HG02938 (cell line): ENCODE measurements at regions not wholly inside any gene's neighbourhood (a gene's known extent, or its start where the extent isn't known, plus 50 kb on each side); places are given as distances from the start of the nearest gene placed in this dataset.

ENCODE experiments used
- ATAC-seq: cut with Tn5 transposase; IDR thresholded peaks from one replicate; pipeline ENCODE4 v1.9.1; 2021; ENCODE audit warnings: mild to moderate bottlenecking, moderate library complexity; ENCODE audit not compliant: unreplicated experiment

DNA sequence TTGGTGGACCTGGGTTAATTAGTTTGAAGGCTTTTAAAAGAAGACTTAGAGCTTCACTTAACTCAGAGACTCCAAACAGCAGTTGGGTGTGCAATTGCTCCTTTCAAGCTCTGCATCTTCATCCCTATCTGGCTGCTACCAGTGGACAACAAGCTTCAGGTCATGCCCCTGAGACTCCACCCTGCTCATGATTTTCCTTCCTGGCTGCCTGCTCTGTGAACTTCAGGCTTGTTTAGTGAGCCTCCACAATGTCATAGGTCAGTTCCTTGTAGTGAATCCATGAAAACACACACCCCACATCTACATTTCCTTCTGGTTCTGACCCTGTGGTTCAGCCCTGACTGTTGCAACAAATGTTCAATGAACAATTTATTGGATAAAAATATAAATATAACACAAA is 61.1 kb upstream of the MARCKS start:
- ATAC-seq: no peak

- ATAC-seq: no peak
These were observed 54.4 kb upstream of the MARCKS start for GRCh38 chr6:113802779-113803178.

DNA sequence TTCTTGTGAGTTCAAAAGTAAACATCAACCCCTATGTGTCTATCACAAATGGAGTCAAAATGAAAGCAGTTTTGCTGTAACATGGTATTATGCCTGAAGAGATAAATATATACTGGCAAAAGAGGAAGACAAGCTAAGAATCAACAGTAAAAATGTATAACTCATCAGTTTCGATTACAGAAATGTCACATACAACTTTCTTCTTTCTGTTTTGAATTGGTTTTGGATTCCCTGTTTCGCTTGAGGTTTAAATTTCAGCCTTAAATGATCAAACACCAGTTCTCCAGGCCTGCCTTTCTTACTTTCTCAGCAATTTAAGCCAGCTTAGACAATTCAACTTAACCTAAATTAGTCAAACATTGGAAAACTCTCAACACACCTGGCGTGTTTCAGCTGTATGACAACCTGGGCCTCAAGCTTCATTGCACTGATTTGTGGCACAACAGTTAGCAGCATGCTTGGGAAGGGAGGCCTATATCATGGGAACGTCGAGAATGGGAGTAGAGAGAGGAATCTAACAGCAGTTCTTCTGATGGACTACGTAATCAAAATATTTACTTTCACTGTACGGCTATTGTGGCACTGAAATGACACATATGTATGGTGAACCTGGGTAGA is 51.9 kb upstream of the MARCKS start:
- ATAC-seq: peak; percentile 95

- ATAC-seq: no peak
These were observed 51.2 kb upstream of the MARCKS start for GRCh38 chr6:113805811-113806495.
